ENCODE measurements at regions not wholly inside any gene's neighbourhood (a gene's known extent, or its start where the extent isn't known, plus 50 kb on each side); places are given as distances from the start of the nearest gene placed in this dataset.

GRCh38 chr2:196367633-196368032 lies 196.3 kb upstream of the STK17B start:
- TF ChIP-seq ZNF274 (IDR thresholded peaks at IDR 0.05; ENCODE audit: low read depth, low read length) = no peak
- TF ChIP-seq YY1 (IDR thresholded peaks at IDR 0.05; ENCODE audit: insufficient read depth, insufficient read length) = no peak
- no peak for TF ChIP-seq SUZ12 (IDR thresholded peaks at IDR 0.05; ENCODE audit: extremely low read depth, insufficient read depth, insufficient read length)
